ENCODE measurements at regions not wholly inside any gene's neighbourhood (a gene's known extent, or its start where the extent isn't known, plus 50 kb on each side); places are given as distances from the start of the nearest gene placed in this dataset.

DNA sequence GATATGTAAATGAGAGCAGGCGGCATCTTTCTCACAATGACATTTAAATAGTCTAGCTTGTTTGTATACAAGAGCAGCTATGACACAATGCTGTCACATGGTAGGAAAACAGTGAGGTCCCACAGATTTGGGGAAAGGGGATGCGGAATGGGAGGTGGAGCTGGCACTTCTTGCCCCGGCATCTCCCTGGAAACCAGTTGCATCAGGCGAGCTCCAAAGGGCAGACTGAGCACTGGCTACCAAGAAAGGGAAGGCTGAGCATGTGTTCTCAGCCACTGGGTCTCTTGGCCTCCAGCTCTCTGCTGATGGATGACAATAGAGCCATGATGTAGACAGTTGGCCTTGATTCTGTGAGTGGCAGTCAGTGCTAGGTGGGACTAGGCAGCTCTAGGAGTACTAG is 109.0 kb downstream of the UCHL1 start:
- TF ChIP-seq POLR2A (IDR thresholded peaks at IDR 0.05) (no peak), EP300 (IDR thresholded peaks at IDR 0.05) (no peak)
- TF ChIP-seq, protein P1, sequence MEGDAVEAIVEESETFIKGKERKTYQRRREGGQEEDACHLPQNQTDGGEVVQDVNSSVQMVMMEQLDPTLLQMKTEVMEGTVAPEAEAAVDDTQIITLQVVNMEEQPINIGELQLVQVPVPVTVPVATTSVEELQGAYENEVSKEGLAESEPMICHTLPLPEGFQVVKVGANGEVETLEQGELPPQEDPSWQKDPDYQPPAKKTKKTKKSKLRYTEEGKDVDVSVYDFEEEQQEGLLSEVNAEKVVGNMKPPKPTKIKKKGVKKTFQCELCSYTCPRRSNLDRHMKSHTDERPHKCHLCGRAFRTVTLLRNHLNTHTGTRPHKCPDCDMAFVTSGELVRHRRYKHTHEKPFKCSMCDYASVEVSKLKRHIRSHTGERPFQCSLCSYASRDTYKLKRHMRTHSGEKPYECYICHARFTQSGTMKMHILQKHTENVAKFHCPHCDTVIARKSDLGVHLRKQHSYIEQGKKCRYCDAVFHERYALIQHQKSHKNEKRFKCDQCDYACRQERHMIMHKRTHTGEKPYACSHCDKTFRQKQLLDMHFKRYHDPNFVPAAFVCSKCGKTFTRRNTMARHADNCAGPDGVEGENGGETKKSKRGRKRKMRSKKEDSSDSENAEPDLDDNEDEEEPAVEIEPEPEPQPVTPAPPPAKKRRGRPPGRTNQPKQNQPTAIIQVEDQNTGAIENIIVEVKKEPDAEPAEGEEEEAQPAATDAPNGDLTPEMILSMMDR (IDR thresholded peaks at IDR 0.05): no peak
- 50 to 67% methylated on average over 4 of the region's 4 CpGs for WGBS, 2 donors
- Histone ChIP-seq H3K27ac (peak overlapping the region in 1 of 4 donors; percentile 85), H3K36me3 (no peaks in the 10 kb centered on the region), H3K4me3 (no peak overlapping the region), H3K9me3 (no peaks in the 10 kb centered on the region), H3K27me3 (no peaks in the 10 kb centered on the region), H3K4me1 (peaks cover 0 to 53% (median 5%) of the 10 kb centered on the region in 4 donors)
- DNase-seq (ENCODE audit: low spot score in 2 of 2): no peak

DNA sequence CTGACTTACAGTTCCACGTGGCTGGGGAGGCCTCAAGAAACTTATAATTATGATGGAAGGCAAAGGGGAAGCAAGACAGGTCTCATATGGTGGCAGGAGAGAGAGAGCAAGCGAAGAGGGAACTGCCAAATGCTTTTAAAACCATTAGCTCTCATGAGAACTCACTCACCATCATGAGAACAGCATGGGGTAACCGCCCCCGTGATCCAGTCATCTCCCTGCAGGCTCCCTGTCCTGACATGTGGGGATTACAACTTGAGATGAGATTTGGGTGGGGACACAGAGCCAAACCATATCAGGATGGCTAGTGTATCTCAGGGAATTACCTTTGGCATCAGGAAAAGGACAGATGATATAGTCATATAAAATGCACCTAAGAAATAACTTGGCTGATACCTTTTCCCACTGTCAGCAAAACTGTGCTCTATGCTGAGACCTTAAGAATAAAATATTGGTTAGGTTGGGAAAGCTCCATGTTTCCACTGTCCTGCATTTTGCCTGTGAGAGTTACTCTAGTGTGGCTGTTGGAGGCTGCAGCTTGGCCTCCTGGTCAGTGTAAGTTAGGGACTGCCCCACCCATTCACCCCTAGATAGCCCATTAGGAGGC is 110.3 kb downstream of the UCHL1 start:
- Histone ChIP-seq H3K4me1 (peaks cover 0 to 42% (median 3%) of the 10 kb centered on the region in 4 donors), H3K36me3 (no peaks in the 10 kb centered on the region), H3K9me3 (no peaks in the 10 kb centered on the region), H3K4me3 (no peak overlapping the region), H3K27me3 (no peaks in the 10 kb centered on the region), H3K27ac (no peak overlapping the region)
- DNase-seq (ENCODE audit: low spot score in 2 of 2): no peak
- WGBS, 2 donors: 82 to 87% methylated on average over 4 of the region's 4 CpGs
- TF ChIP-seq EP300 (IDR thresholded peaks at IDR 0.05): no peak
- TF ChIP-seq POLR2A (IDR thresholded peaks at IDR 0.05): no peak
- TF ChIP-seq, protein P1 (IDR thresholded peaks at IDR 0.05): no peak

DNA sequence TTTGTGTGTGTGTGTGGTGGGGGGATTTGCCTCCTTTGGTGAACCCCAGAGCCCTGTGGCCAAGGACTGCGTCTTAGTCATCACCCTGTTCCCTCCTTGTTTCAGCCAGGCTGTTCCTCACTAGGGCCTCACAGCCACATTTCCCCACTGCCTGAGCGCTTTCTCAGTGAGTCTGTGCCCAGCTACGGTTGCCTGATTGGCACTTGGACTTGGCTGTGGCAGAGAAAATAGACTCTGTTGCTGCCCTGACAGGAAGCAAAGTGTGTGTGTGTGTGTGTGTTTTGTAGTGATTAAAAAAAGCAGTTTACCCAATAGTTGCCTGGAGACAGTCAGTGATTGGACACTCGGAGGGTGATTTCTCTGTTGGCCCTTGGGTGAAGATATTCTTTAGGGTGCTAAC is 113.0 kb downstream of the UCHL1 start:
- no peaks in the 10 kb centered on the region for H3K9me3 ChIP-seq
- WGBS, 2 donors: 53 to 58% methylated on average over 4 of the region's 4 CpGs
- H3K27me3 ChIP-seq: no peaks in the 10 kb centered on the region
- H3K36me3 ChIP-seq: no peaks in the 10 kb centered on the region
- H3K4me3 ChIP-seq: no peak overlapping the region
- H3K4me1 ChIP-seq: peaks cover 0 to 16% (median 0%) of the 10 kb centered on the region in 4 donors
- H3K27ac ChIP-seq: no peak overlapping the region
- no peak for DNase-seq (ENCODE audit: low spot score in 2 of 2)
- TF ChIP-seq EP300 (IDR thresholded peaks at IDR 0.05): no peak
- TF ChIP-seq, protein P1 (IDR thresholded peaks at IDR 0.05): no peak
- no peak for TF ChIP-seq POLR2A (IDR thresholded peaks at IDR 0.05)

DNA sequence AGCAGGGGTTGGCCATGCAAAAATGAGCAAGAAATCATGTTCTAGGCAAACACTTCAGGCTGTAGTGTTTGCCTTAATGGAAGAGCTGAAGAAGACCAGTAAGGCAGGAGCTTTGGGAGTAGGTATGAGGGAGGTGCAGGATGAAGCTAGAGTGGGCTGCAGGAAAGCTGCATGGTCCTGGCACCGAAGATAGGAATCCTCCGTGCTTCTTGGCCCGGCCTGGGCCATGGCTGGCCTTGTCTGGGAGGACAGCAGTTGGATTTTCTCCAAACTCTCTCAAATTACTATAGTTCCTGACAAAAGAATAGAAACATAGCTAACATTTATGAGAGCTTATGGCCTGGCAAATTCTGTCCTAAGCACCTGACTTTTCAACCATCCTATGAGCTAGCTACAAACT is 116.5 kb downstream of the UCHL1 start:
- Histone ChIP-seq H3K36me3 (no peaks in the 10 kb centered on the region), H3K27ac (no peak overlapping the region), H3K27me3 (no peaks in the 10 kb centered on the region), H3K4me1 (no peaks in the 10 kb centered on the region), H3K4me3 (no peak overlapping the region), H3K9me3 (no peaks in the 10 kb centered on the region)
- 51 to 62% methylated on average over 3 of the region's 3 CpGs for WGBS, 2 donors
- no peak for TF ChIP-seq POLR2A (IDR thresholded peaks at IDR 0.05)
- DNase-seq (ENCODE audit: low spot score in 2 of 2): no peak

DNA sequence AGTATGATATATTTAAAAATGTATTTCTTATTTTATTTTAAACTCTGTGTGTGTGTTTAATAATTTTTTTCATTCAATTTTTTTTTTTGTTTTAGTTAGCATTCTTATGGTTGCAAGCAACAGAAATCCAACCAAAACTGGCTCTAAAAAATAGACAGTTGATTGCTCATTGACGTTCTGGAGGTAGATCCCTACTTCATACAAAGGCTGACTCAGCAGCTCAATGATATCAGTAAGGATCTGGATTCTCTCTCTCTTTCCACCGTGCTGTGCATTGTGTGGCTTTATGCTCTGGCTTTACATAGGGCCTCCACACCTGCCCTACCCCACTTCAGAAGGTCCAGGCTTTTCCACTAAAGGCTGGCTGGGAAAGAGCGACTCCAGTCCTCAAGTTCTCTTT is 117.8 kb downstream of the UCHL1 start:
- WGBS, 2 donors: 61 to 73% methylated on average over 3 of the region's 3 CpGs
- no peak for DNase-seq (ENCODE audit: low spot score in 2 of 2)
- H3K27me3 ChIP-seq: no peaks in the 10 kb centered on the region
- no peak overlapping the region for H3K4me3 ChIP-seq
- no peak overlapping the region for H3K27ac ChIP-seq
- peaks cover 0 to 6% (median 0%) of the 10 kb centered on the region in 4 donors for H3K9me3 ChIP-seq
- H3K4me1 ChIP-seq: no peaks in the 10 kb centered on the region
- TF ChIP-seq EP300 (IDR thresholded peaks at IDR 0.05) (no peak), POLR2A (IDR thresholded peaks at IDR 0.05) (no peak)
- TF ChIP-seq, protein P1 (IDR thresholded peaks at IDR 0.05): no peak
- no peaks in the 10 kb centered on the region for H3K36me3 ChIP-seq
